B cell (primary cell): ENCODE measurements at regions not wholly inside any gene's neighbourhood (a gene's known extent, or its start where the extent isn't known, plus 50 kb on each side); places are given as distances from the start of the nearest gene placed in this dataset.

Experiments used
- ATAC-seq: fragments of 200-7000 bp; cut with Tn5 transposase; one replicate; pipeline ENCODE4 v1.10.0; 2021; ENCODE audit warnings: low read depth, mild to moderate bottlenecking, moderate number of reproducible peaks, moderate library complexity
- CTCF ChIA-PET: fragments of 350-600 bp; sonication (Branson Sonifier 250); formaldehyde crosslinking; loops from one replicate; lab custom pipeline; 2021; ENCODE audit warnings: antibody characterized with exemption, inconsistent platforms; lab: Charles Lee
- POLR2A ChIA-PET: fragments of 350-600 bp; sonication (Branson Sonifier 250); formaldehyde crosslinking; loops from one replicate; lab custom pipeline; 2021; ENCODE audit warnings: antibody characterized with exemption; lab: Charles Lee
- DNase-seq: peaks from one replicate; pipeline ENCODE4 v3.0.0; 2013
- H2AFZ ChIP-seq: 2 replicates; pipeline ENCODE4 v1.6.1; 2012; ENCODE audit warnings: mild to moderate bottlenecking, low read depth, low read length; ENCODE audit not compliant: insufficient read depth, poor library complexity, severe bottlenecking
- H3K27ac ChIP-seq, 2 donors: 1 replicate in 1 of 2; 2 replicates in 1 of 2; pipeline ENCODE4 v1.5.1; 2012 to 2013; ENCODE audit warnings: low read length in 2 of 2, mild to moderate bottlenecking in 2 of 2, moderate library complexity in 1 of 2
- H3K27me3 ChIP-seq, 4 experiments: fragments of 200-600 bp in 1 of 4; sonication (generic) in 1 of 4; replicated peaks in 1 of 4; 1 replicate in 2 of 4; 2 replicates in 2 of 4; pipeline versions ENCODE4 v1.6.1 to v1.7.0; 2013 to 2016; ENCODE audit warnings: low read length in 3 of 4, mild to moderate bottlenecking in 2 of 4, mixed read lengths in 1 of 4, moderate library complexity in 1 of 4; ENCODE audit not compliant: insufficient read depth in 4 of 4, control insufficient read depth in 3 of 4; ENCODE audit errors: control extremely low read depth in 1 of 4
- H3K36me3 ChIP-seq, 2 experiments: replicated peaks in 1 of 2; 1 replicate in 1 of 2; 2 replicates in 1 of 2; pipeline versions ENCODE4 v1.6.1 to v1.7.1; 2013; ENCODE audit warnings: low read length in 1 of 2; ENCODE audit not compliant: insufficient read depth in 2 of 2, control insufficient read depth in 1 of 2; ENCODE audit errors: control extremely low read depth in 1 of 2, extremely low read depth in 1 of 2
- H3K4me1 ChIP-seq, 2 donors: fragments of 200-600 bp in 1 of 2; sonication (generic) in 1 of 2; 1 replicate in 1 of 2; 2 replicates in 1 of 2; pipeline versions ENCODE4 v1.5.1 to v1.6.1; 2013 to 2017; ENCODE audit warnings: low read length in 2 of 2; ENCODE audit not compliant: control insufficient read depth in 2 of 2, insufficient read depth in 2 of 2
- H3K4me2 ChIP-seq: replicated peaks from 2 replicates; pipeline ENCODE3; 2012; ENCODE audit warnings: mild to moderate bottlenecking, low read depth, low read length; ENCODE audit not compliant: poor library complexity, severe bottlenecking
- H3K4me3 ChIP-seq, 5 experiments: fragments of 200-600 bp in 1 of 5; sonication (generic) in 1 of 5; 1 replicate in 3 of 5; 2 replicates in 2 of 5; pipeline versions ENCODE4 v1.5.1 to v1.7.0; 2011 to 2016; ENCODE audit warnings: low read length in 4 of 5, mild to moderate bottlenecking in 4 of 5, low read depth in 2 of 5, control low read depth in 1 of 5, moderate library complexity in 1 of 5; ENCODE audit not compliant: insufficient read depth in 1 of 5; ENCODE audit errors: control extremely low read depth in 1 of 5, extremely low read depth in 1 of 5
- H3K79me2 ChIP-seq: fragments of 200-600 bp; sonication (generic); one replicate; pipeline ENCODE4 v1.6.0; 2016; ENCODE audit warnings: low read length; ENCODE audit not compliant: control insufficient read depth, insufficient read depth
- H3K9ac ChIP-seq: fragments of 200-600 bp; sonication (generic); 2 replicates; pipeline ENCODE4 v1.6.1; 2017; ENCODE audit warnings: mild to moderate bottlenecking, low read length, moderate library complexity
- H3K9me3 ChIP-seq, 3 donors: one replicate each; pipeline versions ENCODE4 v1.6.1 to v1.7.1; 2013; ENCODE audit warnings: low read length in 2 of 3; ENCODE audit not compliant: control insufficient read depth in 2 of 3, insufficient read depth in 1 of 3; ENCODE audit errors: control extremely low read depth in 1 of 3
- H4K20me1 ChIP-seq: 2 replicates; pipeline ENCODE4 v1.6.0; 2012; ENCODE audit warnings: mild to moderate bottlenecking, low read length; ENCODE audit not compliant: insufficient read depth, control insufficient read depth, poor library complexity, severe bottlenecking
- H3K27ac Mint-ChIP-seq: one replicate; pipeline ENCODE4 v1.8.0; 2021; ENCODE audit warnings: mixed read lengths
- H3K27me3 Mint-ChIP-seq: one replicate; pipeline ENCODE4 v1.8.0; 2021; ENCODE audit warnings: mixed read lengths
- H3K4me1 Mint-ChIP-seq: one replicate; pipeline ENCODE4 v1.8.0; 2021; ENCODE audit warnings: mixed read lengths
- H3K4me3 Mint-ChIP-seq: one replicate; pipeline ENCODE4 v1.8.0; 2021; ENCODE audit warnings: mixed read lengths
- H3K9me3 Mint-ChIP-seq: one replicate; pipeline ENCODE4 v1.8.0; 2022; ENCODE audit warnings: mixed read lengths; ENCODE audit not compliant: insufficient read depth
- CTCF ChIP-seq: fragments of 200-600 bp; IDR thresholded peaks from one replicate; pipeline ENCODE4 v1.8.0; 2022; ENCODE audit warnings: antibody characterized with exemption, mild to moderate bottlenecking
- EZH2 ChIP-seq: IDR thresholded peaks from 2 replicates; pipeline ENCODE4 v1.6.1; 2012; ENCODE audit warnings: borderline replicate concordance, low read depth, mild to moderate bottlenecking, moderate library complexity, low read length; ENCODE audit not compliant: insufficient read depth, poor library complexity, severe bottlenecking
- WGBS: methylation state at CpG from one replicate; pipeline ENCODE4 v1.1.5; 2013; ENCODE audit warnings: missing lambda C conversion rate; ENCODE audit not compliant: insufficient coverage; 5-methylcytosine and 5-hydroxymethylcytosine counted together
- intact Hi-C: fragments of 100-400 bp; cut with micrococcal nuclease; formaldehyde crosslinking; loops from one replicate; pipeline ENCODE4 v1.10.0; 2022

- DNase-seq (no peak), ATAC-seq (no peak)
- Histone ChIP-seq H3K4me2 (no peak overlapping the region), H3K4me1 (no peaks in the 10 kb centered on the region), H3K27ac (no peak overlapping the region), H3K27me3 (no peaks in the 10 kb centered on the region), H2AFZ (no peak overlapping the region), H3K4me3 (no peak overlapping the region), H3K9me3 (no peaks in the 10 kb centered on the region), H4K20me1 (no peaks in the 10 kb centered on the region), H3K9ac (no peak overlapping the region), H3K79me2 (no peaks in the 10 kb centered on the region), H3K36me3 (no peaks in the 10 kb centered on the region)
- no peak for TF ChIP-seq EZH2
- no peak for TF ChIP-seq CTCF
- intact Hi-C loops, result no loop called here
- H3K27me3 Mint-ChIP-seq, result no peaks in the 10 kb centered on the region
- CTCF ChIA-PET, result no interaction called here
- no peak overlapping the region for H3K4me3 Mint-ChIP-seq
- H3K9me3 Mint-ChIP-seq, result no peaks in the 10 kb centered on the region
- 68% methylated on average over 2 of the region's 5 CpGs for WGBS
- no peaks in the 10 kb centered on the region for H3K4me1 Mint-ChIP-seq
- POLR2A ChIA-PET, result no interaction called here
- no peak overlapping the region for H3K27ac Mint-ChIP-seq
Measured at GRCh38 chr1:95614197-95614596, 380.2 kb downstream of the RWDD3 start.

- ChIA-PET CTCF (no interaction called here), POLR2A (no interaction called here)
- no peak overlapping the region for H3K27ac Mint-ChIP-seq
- Histone ChIP-seq H3K4me2 (no peak overlapping the region), H2AFZ (no peak overlapping the region), H3K36me3 (no peaks in the 10 kb centered on the region), H3K9ac (no peak overlapping the region), H3K79me2 (no peaks in the 10 kb centered on the region), H3K4me1 (no peaks in the 10 kb centered on the region), H3K4me3 (no peak overlapping the region), H3K9me3 (no peaks in the 10 kb centered on the region), H4K20me1 (no peaks in the 10 kb centered on the region), H3K27ac (no peak overlapping the region), H3K27me3 (no peaks in the 10 kb centered on the region)
- ATAC-seq, result no peak
- TF ChIP-seq EZH2 (no peak), CTCF (no peak)
- H3K9me3 Mint-ChIP-seq, result no peaks in the 10 kb centered on the region
- H3K27me3 Mint-ChIP-seq, result no peaks in the 10 kb centered on the region
- WGBS, result no CpG with 5 or more reads among the region's 3 CpGs
- intact Hi-C loops, result no loop called here
- no peaks in the 10 kb centered on the region for H3K4me1 Mint-ChIP-seq
- H3K4me3 Mint-ChIP-seq, result no peak overlapping the region
- DNase-seq, result no peak
Measured at GRCh38 chr1:95615421-95615820, 381.4 kb downstream of the RWDD3 start.
